GM18861 (cell line): ENCODE measurements at regions not wholly inside any gene's neighbourhood (a gene's known extent, or its start where the extent isn't known, plus 50 kb on each side); places are given as distances from the start of the nearest gene placed in this dataset.

Experiments used
- ATAC-seq: cut with Tn5 transposase; IDR thresholded peaks from one replicate; pipeline ENCODE4 v1.9.1; 2021; ENCODE audit not compliant: unreplicated experiment

- no peak for ATAC-seq
Observed at GRCh38 chr22:48805516-48805915, 1022.2 kb downstream of the BRD1 start.

- ATAC-seq = no peak
Observed at GRCh38 chr22:48804811-48805301, 1022.8 kb downstream of the BRD1 start.

GRCh38 chr22:48803948-48804810 lies 1023.5 kb downstream of the BRD1 start:
- ATAC-seq = no peak

DNA sequence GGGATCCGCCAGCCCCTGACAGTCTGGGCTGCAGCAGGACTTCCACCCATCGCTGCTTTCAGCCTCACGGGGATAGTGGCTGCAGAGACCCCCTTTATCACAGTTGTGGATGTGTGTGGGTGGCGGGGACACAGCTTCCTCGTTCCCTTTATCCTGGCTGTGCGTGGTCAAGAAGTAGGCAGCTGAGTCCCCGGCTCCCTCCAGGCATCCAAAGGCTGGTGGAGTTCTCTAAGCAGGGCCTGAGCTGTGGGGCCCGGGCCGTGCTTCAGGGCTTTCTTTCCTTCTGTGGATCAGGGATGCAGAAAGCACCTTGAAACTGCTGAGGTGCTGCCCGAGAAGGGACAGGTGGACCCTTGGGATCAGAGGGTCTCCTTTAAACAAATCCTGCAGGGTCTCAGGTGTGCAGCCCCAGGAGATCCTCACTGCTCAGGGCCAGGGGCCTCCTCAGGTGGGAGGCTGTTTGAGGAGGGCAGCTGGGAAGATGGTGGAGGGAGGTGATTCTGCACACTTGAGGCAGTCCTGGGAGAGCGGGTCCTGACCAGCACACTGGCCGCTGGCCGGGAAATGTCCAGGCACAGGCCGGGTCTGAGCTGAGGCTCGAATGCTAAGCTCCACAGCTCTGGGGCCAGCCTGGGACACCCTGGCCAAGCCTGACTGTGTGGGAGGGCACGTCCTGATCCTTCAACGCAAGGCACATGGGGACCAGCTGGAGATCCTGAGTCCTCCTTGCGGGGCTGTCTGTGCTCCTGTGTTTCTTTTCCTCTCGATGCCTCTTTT lies 1024.3 kb downstream of the BRD1 start:
- ATAC-seq = no peak

DNA sequence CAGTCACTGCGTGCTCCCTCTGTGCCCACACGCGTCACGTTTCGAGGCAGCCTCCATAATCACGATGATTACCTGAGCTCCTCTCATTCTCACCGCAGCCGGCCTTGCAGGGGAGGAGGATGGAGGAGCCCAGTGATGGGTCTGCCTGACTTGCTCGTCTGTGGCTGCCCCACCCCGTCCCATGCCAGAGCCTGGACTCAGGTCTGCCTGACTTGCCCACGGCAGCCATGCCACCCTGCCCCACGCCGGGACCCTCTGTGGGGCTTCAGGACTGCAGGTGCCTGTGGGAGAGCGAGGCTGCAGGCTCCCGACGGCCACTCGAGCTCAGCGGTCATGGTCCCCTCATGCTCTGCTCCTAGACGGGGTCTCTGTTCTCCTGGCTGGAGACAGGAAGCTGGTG lies 1025.1 kb downstream of the BRD1 start:
- no peak for ATAC-seq

- no peak for ATAC-seq
Observed at GRCh38 chr22:48800886-48801607, 1026.6 kb downstream of the BRD1 start.

DNA sequence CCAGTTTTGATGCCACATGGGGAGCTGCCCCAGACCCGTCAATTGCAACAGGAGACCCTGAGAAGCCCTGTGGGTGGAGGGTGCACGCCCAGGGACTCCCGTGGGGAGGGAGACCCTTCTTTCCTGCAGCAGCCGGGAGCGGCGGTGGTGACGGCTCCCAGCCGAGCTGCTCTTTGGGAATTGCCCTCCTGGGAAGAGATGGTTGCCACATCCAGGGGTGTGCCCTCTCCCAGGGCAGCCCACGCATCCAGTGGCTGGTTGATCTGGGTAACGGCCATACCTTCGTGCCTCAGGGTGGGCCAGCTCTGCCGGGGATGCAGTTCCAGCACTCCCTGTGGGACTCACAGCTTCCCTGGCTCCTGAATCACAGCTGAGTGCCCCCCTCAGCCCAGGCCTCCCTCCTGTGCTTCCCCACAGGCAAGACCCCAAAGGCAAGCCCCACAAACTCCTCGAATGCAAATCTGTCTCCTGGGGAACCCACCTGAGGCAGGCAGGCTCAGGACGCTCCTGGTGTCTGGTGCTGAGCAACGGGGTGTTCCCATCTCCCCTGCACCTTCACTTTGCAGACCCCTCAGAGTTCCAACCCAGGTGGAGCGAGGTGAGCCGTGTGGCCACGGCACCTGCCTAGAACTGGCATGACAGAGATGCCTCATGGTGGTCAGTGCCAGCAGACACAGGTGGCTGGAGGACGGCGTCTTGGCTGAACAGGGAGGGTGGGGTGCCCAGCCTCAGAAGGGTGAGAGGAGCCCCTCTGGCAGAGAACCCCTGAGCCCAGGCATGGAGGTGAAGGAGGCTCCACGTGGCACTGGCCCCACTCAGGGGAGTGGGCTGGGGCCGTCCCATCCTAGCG lies 1027.4 kb downstream of the BRD1 start:
- no peak for ATAC-seq

- ATAC-seq = no peak
Observed at GRCh38 chr22:48799227-48799970, 1028.3 kb downstream of the BRD1 start.

DNA sequence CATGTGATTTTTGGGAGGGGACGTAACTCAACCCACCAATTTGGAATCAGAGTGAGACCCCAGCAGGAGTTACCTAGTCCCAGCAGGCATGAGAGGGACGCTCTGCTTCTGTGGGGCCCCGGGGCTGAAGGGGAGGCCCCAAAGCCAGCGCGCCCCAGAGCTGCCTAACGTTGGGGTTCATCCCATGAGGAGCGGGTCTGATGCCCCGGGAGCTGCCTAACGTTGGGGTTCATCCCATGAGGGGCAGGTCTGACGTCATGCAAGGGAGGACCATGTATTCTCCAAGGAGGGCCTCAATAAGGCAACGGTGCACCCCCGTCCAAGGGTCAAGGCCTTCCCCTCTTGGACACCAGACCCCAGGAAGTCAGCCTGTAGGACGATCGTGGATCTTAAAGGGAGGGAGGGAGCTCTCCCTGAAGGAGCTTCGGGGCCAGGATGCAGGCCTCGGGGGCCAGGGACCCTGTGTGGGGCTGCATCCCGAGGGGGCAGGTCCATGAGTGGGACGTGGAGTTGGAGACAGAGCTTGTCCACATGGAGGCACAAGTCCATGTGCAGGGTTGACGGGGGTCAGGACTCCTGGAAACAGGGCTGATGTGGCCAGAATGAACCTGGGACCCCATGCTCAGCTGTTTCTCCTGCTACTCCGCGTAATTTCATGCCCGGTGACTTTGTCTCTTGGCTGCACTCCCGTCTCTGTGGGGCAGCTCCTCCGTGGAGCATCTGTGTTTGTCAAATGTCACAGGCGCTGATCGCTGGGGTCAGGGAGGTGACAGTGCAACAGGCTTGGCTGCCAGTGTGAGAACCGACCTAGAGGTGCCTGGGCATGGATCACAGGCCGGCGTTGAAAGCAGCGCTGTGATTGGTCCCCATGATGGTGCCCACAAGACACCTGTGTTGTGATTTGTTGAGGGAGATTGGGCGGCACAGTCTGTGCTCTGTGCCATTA lies 1029.1 kb downstream of the BRD1 start:
- ATAC-seq = no peak

- no peak for ATAC-seq
Observed at GRCh38 chr22:48797731-48798130, 1029.9 kb downstream of the BRD1 start.

GRCh38 chr22:48796310-48797015 lies 1031.2 kb downstream of the BRD1 start:
- no peak for ATAC-seq

DNA sequence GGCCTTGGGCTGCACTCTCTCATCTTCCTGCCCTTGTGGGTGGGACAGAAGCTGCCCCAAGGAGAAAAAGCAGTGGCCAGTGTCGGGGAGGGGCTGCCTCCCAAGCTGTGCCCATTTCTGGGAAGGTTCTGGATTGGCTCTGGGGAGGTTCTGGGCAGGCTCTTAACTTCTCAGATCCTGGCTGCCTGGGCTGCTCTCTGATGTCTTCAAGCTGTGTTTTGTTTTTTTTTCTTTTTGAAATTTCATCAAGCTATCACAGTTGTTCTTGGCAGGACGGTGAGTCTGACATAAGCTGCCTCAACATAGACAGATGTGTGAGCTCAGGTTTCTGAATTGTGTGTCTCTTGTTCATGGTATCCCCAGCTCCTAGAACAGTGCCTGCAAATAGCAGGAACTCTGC lies 1032.0 kb downstream of the BRD1 start:
- ATAC-seq = no peak

- no peak for ATAC-seq
Observed at GRCh38 chr22:48794906-48795305, 1032.8 kb downstream of the BRD1 start.

- ATAC-seq = no peak
Observed at GRCh38 chr22:48793949-48794348, 1033.7 kb downstream of the BRD1 start.

GRCh38 chr22:48786679-48786996 lies 1041.0 kb downstream of the BRD1 start:
- no peak for ATAC-seq

- ATAC-seq = no peak
Observed at GRCh38 chr22:48785792-48786678, 1041.6 kb downstream of the BRD1 start.
